Islet of Langerhans (tissue), 1 donor: ENCODE measurements at regions not wholly inside any gene's neighbourhood (a gene's known extent, or its start where the extent isn't known, plus 50 kb on each side); places are given as distances from the start of the nearest gene placed in this dataset.
A peak's percentile ranks its signal among the peaks of the same experiment; 100 is the strongest.
"Not testable (repeated sequence)": the region's sequence is repeated elsewhere in the genome, so short reads cannot be mapped to it uniquely, and the experiment has no call there.

Experiments used
- FAIRE-seq: peaks from one replicate; lab custom pipeline; 2011; peaks lifted over from hg19 to GRCh38; lab: Jason Lieb, UNC

DNA sequence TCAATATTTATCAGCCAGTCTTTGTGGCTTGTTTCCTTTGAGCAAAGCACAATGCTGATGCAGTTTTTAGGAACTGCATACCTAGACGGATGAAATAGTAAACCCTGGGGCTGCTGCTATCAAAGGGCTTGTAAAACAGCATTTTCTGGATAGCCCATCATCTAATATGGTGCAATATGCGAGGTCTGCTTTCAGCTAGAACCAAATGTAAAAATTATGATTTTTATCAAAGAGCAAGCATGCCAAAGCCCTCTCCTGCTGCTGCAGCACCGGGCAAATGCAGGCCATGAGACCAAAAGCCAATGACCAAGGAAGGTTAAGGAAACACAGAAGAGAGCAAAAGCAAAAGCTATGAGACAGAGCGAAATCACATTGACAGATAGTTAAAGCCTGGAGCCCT, 1000.4 kb downstream of the MAT2B start:
- no peak for FAIRE-seq

DNA sequence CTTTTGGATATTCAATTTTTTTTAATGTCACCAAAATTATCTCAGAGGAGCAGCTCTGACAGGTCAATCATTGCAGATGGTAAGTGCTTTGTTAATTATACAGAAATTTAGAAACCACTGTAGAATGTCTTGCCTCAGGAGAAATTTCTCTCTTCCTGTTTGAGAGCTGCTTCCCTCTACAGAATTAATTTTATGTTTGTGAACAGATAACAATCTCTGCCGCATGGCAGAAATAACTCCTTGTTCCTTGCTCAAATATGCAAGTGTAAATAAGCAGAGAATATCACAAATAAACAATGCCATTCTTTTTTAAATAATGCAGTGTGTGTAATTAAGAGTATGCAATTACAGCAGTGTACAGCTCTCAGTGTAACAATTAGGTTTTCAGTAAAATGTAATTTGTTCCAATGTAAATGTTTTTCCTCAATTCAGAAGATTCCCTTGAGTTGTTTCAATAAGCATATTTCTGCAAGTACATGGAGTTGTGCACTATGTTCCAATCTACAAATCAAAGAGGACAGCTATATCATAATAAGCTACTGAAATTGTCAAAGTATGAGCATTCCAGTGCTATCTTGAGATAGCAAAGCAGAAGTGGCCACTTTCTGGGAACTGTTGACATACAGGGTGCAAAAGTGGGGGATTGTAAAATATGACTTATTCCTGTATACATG, 1012.8 kb downstream of the MAT2B start:
- FAIRE-seq = no peak

DNA sequence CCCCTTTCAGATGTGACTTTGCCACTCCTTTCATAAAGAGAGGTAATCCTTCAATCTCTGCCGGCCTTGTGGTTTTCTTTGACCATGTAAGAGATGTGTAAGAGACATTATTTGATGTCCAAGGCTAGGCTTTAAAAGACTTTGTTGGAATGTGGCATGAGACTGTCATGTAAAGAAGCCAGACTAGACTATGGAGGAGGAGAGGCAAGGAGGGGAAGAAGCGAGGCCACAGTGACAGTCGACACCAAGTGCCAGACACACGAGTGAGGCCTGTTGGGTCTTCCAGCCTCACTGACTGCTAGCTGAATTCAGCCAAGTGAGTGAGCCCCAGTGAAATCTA, 1013.3 kb downstream of the MAT2B start:
- FAIRE-seq = no peak

DNA sequence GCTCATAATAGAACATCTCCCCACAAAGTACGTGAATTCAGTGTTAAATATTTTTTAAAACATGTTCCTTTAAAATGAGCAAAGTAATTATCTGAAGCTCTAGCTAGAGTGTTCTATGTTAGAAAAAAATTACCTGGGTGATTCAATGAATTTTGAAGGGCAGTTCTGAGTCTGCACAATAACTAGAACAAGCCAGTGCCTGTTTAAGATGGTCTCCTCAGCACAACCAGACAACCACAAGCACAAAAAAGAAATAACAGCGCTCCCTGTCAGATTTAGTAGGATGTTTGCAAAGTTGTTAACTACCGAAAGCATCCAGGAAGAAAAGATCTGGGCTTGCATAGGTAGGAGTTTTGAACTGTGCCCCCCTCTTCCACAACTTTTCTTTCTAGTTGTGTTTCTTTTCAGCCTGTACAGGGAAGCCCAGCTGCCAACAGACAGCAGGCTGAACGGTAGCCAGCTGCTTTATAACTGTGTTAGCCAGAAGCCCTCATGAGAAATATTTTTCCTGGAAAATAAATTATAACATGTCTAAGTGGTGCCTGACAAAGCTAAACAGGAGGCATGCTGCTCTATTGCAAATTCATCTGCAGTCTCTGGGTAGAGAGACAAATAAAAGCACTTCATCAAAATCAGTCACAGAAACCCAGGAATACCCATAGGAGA, 1026.9 kb downstream of the MAT2B start:
- no peak for FAIRE-seq

DNA sequence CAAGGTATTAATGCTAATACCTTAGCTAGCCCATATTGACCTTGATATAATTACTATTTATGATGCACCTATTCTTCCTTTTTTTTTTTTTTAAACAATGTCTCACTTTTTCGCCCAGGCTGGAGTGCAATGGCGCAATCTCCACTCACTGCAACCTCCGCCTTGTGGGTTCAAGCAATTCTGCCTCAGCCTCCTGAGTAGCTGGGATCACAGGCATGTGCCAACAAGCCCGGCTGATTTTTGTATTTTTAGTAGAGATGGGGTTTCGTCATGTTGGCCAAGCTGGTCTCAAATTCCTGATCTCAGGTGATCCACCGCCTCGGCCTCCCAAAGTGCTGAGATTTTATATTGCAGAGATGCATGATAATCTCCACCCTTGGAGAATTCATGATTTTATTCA, 1028.0 kb downstream of the MAT2B start:
- not testable (repeated sequence) for FAIRE-seq

DNA sequence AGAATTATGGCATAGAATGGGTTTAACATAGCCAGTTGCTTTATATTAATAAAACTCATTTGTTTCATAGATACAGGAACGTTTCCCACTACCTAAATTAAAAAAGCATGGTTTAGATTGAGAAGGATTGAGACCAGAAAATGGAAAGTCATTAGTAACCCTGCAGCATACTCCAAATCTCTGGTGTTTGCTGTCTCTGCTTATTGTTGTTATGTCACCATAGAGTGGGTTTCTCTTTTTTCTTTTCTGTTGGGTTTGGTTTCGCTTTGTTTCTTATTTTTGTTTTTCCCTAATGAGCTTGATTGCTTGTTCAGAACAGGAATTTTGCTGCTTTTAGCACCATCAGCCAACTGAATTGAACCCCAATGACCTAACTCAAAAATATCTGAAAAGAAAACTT, 1034.8 kb downstream of the MAT2B start:
- FAIRE-seq = no peak

DNA sequence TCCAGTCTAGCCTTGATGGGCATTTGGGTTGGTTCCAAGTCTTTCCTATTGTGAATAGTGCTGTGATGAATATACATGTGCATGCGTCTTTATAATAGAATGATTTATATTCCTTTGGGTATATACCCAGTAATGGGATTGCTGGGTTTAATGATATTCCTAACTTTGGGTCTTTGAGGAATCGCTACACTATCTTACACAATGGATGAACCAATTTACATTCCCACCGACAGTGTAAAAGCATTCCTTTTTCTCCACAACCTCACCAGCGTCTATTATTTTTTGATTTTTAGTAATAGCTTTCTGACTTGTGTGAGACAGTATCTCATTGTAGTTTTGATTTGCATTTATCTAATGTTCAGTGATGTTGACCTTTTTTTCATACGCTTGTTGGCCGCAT, 1040.1 kb downstream of the MAT2B start:
- FAIRE-seq = no peak

DNA sequence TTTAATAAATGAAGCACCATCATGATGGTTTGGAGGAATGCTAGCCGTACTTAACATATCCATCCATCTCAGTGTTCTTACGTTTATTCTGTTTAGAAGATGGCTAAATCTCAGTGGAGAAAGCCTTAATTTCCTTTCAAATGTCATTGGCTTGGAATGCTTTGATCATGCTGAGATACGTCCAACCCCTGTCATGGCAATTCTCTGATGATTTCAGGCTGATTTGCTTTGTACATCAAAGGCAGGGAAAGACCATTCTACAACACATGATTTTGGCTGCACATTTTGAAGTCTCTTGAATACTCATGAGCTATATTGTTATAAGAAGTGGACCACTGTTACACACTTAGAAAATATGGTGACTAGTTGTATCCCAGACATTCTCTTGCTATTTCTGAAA, 1048.4 kb downstream of the MAT2B start:
- FAIRE-seq = no peak

DNA sequence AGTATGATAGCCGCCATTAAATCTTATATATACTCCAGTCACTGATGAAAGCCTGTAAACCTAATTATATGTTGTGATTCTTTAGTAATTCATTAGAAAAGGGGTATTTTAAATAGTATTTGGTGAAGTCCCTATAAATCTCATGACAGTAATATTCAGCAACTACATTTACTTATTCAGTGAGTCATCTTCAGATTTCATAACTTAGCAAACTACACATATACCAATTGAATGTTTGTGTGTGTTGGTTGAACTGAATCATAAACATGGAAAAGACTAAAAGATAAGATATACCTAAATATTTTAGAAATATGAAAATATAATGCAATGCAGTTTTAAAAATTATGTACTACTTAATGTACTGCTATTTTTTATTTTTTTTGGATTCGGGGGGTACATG, 1050.4 kb downstream of the MAT2B start:
- no peak for FAIRE-seq

DNA sequence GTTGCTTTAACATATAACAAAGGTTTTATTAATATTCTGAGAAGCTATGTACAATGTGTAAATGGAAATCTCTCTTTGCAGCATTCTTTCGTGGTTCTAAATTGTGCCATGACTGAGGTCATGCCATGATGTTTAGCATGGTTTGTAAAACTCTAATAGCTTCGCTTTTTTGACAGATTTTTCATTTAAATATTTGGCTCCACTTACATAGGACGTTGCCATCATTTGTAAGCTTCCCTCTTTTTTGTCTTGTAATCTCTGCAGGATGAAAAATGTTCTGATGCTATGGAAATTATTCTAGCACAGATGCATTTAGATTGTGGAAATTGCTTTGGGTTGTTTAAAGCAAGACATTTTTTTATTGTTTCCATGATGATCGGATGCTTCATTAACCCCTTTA, 1054.8 kb downstream of the MAT2B start:
- FAIRE-seq = no peak

DNA sequence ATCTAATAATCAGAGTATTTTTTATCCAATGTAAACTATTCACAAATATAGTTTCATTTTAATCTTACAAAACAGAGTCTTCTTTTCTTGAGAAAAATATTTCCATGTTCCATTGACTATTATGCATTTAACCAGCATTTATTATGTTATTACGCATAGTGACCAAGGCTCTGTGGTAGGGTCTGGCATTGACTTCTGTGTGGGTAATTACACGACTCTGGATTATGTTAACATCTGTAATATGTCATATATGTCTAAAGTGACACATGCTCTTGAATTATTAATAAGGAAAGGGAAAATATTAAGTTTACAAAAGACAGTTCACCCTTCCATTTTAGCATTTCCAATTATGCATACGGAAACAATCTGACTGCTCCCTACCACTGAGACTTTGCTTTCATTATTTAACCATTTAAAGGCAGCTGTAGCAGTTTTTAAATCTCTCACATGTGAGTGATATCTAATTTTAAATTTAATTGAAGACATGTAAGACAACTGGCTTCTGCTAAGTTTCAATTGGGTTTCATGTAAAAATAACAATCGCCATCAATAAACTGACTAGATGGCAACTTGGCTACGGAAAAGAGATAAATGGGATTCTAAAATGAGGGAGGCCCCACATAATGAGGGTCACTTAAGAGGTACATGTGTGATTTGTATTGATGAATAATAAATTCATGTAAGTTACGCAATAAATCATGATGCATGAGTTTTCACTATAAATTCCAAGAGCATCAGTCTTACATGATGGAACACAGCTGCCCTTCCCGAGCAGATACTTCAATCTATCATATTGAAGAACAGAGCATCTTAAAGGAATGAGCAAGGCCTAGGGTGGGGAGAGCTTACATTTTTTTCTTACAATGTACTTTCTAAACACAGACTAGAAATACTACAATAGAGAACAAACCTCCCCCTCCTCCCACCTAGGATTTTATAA, 1056.8 kb downstream of the MAT2B start:
- FAIRE-seq = no peak

DNA sequence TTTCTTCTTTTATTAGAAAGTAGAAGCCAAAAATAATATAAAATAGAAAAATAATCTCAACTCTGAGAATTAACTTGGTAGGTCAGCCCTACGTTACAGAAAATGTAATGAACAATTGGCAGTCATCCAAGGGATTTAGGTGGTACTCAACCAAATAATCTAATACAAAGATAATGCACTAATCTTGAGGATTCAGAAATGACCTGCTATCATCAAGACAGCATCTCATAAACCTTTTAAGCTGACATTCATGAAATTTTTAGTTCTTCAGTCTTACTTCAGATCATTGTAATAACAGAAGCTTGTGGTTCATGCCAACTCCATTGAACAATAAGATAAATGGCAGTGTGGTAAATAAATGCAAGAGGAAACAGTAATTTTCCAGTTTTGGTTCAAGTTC, 1058.0 kb downstream of the MAT2B start:
- no peak for FAIRE-seq

DNA sequence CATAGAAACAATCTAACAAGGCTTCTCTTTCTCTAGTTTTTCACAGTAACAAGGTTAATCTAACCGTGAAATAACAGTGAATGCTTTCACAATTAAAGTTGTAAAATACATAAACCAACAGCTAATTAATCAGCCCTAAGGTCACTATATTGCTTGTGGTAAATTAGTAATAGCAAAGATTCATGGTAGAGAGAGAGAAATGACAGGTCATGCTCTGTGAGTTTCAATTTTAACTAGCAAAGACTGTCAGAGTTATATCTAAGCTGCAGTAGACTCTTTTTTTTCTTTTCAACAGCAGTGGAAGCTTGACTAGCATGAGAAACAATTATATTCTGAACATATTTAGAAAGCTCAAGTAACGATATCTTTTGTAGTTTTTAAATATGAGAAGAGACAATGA, 1068.0 kb downstream of the MAT2B start:
- peak; percentile 27 for FAIRE-seq

DNA sequence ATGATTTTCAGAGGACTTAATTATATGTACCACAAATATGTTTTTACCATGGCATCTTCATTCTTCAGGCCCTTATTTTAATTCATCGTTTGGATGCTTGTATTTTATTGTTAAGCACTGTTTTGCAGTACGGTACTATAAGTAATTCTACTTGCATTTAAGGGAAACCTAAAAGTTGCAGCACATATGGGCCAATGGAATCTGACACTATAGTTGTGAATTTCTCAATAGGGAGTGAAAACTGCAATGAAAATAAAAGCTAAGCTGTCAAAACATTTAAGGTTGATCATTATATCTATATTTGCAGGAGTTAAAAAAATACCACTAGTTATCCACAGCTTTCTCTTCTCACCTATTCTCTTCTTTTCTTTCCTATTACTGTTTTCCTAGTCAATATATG, 1071.8 kb downstream of the MAT2B start:
- no peak for FAIRE-seq

DNA sequence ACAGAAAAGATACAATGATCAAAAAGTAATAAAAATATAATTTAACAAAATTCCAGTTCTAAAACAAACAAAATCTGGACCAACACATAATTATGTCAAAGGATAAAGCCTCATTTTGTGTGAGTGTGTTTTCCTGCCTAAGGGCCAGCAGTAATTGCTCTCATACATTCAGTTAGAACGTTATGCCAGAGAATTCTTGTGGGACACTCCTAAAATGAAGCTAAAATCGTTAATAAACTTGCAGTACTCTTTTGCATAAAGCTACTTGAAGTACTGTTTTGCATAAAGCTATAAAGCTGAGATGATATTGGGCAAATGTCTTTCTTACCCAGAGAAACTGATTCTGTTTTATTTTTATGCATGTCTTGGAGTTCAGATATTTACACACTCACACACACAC, 1072.3 kb downstream of the MAT2B start:
- FAIRE-seq = no peak

DNA sequence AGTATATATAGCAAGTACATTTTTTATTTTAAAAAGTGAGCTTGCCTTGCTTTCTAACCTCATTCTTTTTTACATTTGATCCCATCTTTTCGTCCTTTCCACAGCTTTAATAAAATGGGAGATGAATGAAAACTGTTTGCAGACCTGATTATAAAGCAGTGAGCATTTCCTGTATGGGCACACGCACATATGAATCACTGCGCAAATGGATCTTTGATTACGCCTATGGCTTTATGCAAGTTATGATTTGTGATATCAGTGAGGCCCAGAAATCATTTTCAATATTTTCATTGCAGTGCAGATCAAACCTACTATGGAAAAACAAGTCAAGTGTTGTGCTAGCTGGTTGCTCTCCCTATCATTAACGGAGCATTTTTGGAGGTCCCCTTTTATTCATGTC, 1073.0 kb downstream of the MAT2B start:
- no peak for FAIRE-seq

DNA sequence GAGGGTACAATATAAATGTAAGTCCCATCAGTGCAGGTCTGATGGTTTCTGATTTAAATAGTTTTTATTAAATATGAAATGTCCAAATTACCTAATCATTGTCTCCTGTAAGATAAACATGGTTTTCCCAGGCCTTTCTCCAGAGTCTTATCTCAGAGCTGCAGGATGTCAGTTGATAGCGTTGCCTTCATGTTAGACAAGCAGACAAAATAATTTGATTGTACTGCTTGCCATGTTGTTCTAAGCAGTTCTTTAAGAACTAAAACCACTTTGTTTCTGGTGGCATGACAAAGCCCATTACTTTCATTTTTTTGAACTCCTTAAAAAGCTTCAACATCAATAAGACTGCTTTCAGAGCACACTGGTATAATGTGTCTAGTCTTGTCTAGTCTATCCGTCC, 1073.5 kb downstream of the MAT2B start:
- no peak for FAIRE-seq

DNA sequence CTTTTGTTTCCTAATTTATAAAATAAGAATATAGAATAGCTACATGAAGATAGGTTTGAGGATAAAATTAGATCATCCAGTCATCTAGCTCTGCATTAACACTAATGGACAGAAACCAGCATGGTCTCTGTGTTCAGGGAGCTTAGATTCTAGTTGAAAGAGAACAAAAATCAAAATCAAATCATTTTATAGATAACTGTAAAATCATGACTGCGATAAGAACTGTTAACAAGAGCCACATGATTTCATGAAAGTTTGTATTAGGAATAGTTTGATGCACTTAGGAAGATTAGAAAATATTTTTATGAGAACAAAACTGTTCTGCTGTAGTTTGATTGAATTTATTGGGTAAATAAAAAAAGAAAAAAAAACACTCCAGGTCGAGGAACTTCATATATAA, 1074.7 kb downstream of the MAT2B start:
- no peak for FAIRE-seq

DNA sequence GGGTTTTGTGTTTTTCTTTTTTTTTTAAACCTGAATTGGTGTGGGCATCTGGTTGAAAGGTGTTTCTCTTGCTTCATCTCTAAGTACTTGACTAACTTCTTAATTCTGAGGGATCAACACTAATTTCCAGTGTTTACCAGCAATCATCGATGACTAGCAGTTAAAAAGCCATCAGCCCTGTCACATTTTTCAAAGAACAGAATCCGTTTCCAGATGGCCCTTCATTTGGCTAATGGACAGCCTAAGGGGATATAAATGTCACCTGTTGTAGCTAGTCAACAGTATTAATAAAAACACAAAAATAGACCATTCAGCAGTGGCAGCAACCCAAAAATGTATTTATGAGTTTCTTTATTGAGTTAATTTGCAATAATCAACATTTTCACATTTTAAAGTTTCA, 1076.5 kb downstream of the MAT2B start:
- no peak for FAIRE-seq

DNA sequence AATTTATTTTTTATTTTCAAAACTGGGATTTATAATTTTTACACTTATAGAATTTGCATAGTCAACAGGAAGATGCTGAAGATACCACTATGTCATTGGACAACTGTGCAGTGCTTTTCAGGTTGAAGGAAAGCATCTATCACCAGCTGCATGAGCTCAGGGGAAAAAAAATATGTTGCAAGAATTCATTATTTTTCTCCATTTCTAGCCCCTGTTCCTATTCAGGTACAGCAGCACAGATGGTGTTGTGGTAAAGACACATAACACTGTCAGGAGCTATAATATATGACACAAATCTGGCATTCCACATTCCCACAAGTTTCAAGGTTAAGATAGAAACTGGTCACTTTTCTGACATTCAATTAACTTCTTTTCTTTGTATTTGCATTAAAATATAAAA, 1088.6 kb downstream of the MAT2B start:
- no peak for FAIRE-seq

DNA sequence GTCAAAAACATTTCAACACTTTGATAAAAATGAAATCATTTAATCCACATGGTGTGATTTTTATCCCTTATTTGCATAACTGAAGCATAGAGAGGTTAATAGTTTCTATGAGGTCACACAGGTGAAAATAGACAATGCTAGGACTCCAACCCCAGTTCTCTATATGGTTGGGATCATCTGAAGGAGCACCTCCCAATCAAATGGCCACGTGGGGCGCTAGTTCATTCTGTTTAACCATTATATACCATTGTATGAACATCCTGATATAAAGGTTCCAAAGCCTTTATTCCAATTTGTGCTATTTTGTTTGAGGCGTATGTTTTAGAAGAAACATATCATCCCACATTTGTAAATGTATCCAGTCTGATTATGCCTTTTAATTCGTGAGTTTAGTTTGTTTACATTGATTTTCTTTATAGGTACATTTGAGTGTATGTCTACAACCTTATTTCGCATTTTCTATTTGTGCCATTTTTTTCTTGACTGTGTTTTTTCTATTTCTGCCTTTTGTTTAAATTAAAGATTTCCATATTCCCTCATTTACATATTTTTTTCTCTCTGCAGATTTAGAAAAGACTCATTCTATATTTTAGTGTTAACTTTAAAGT, 1092.0 kb downstream of the MAT2B start:
- FAIRE-seq = no peak

DNA sequence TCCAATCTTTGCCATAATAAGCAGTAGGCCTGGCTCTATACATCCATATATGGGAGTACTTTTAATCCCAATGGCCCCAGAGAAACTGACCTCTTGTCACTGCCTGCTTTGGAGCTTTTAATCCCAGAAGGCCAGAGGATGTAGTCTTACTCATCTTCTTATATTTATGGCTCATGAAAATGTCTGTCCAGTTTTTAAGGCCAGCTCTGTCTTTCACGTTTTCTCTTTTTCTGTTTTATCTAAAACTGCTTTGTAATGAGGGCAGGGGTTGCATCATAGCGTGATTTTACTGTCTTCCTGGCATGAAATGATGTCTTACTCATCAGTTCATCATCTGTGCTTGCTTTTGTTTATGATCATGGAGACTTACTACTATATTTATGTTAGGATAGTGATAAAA, 1094.9 kb downstream of the MAT2B start:
- FAIRE-seq = no peak

DNA sequence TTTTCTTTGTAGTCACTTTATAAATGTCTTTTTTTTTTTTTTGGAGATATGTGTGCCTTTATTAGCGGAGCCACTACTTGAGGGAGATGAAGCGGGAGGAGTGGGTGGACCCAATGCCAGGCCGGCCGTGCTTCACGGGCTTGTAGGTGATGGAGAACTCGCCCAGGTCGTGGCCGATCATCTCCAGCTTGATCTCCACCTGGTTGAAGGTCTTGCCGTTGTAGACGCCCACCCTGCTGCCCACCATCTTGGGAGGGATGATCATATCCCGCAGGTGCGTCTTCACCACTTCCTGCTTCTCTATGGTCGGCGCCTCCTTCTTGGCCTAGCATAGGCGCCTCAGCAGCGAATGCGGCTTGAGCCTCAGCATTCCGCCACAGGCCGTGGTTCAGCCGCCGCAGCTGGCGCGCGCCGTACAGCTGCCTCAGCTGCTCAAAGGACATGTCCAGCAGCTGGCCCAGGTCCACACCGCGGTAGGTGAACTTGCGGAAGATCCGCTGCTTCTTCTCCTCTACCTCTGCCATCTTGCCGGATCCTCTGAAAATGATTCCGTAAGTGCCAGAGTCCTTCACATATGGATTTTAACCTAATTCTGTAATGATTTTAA, 1095.6 kb downstream of the MAT2B start:
- no peak for FAIRE-seq
